ENCODE measurements at regions not wholly inside any gene's neighbourhood (a gene's known extent, or its start where the extent isn't known, plus 50 kb on each side); places are given as distances from the start of the nearest gene placed in this dataset.
A peak's percentile ranks its signal among the peaks of the same experiment; 100 is the strongest.

GRCh38 chr4:147129687-147130086, 184.0 kb upstream of the TTC29 start:
- no peaks in the 10 kb centered on the region for H3K9me3 ChIP-seq
- H3K27ac ChIP-seq = no peak overlapping the region
- no peak overlapping the region for H3K4me3 ChIP-seq
- intact Hi-C loops (cut with DNase I) = no loop called here
- H3K36me3 ChIP-seq = no peaks in the 10 kb centered on the region
- no peak for TF ChIP-seq EP300 (IDR thresholded peaks at IDR 0.05)
- 81 to 90% methylated on average over 2 of the region's 2 CpGs for WGBS, 2 donors
- no peak for DNase-seq
- H3K27me3 ChIP-seq = no peaks in the 10 kb centered on the region
- H3K4me1 ChIP-seq = no peaks in the 10 kb centered on the region

- H3K27me3 ChIP-seq = no peaks in the 10 kb centered on the region
- no peaks in the 10 kb centered on the region for H3K4me1 ChIP-seq
- no peaks in the 10 kb centered on the region for H3K36me3 ChIP-seq
- DNase-seq = no peak
- H3K4me3 ChIP-seq = no peak overlapping the region
- H3K9me3 ChIP-seq = no peaks in the 10 kb centered on the region
- intact Hi-C loops (cut with DNase I) = no loop called here
- no peak overlapping the region for H3K27ac ChIP-seq
- no peak for TF ChIP-seq POLR2AphosphoS5 (IDR thresholded peaks at IDR 0.05)
- TF ChIP-seq CTCF (IDR thresholded peaks at IDR 0.05) = no peak
- no peak for TF ChIP-seq POLR2A (IDR thresholded peaks at IDR 0.05)
- TF ChIP-seq EP300 (IDR thresholded peaks at IDR 0.05) = no peak
- WGBS, 2 donors = 68 to 77% methylated on average over 4 of the region's 4 CpGs
Observed at GRCh38 chr4:147134536-147135210, 189.0 kb upstream of the TTC29 start.

DNA sequence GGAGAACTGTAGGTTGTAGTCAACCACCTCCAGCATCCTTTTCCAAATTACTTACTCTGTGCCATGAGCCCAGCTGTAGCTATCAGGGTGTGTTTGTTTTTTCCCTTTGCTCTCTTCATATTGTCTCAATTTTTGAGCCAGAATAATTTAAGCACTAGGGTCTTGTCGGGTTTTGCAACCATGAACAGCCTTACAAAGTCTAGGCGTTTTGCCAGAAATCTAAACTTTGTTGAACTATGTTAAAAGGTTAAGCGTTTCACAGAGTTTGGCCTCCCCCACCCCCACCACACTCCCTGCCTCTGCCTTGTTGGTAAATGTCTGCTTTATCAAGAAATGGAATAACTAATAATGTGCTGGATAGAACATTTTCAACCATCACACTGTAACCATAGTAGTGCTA, 190.6 kb upstream of the TTC29 start:
- TF ChIP-seq CTCF (IDR thresholded peaks at IDR 0.05) (no peak), EP300 (IDR thresholded peaks at IDR 0.05) (no peak), POLR2A (IDR thresholded peaks at IDR 0.05) (no peak), POLR2AphosphoS5 (IDR thresholded peaks at IDR 0.05) (no peak)
- Histone ChIP-seq H3K36me3 (no peaks in the 10 kb centered on the region), H3K27me3 (no peaks in the 10 kb centered on the region), H3K4me3 (no peak overlapping the region), H3K9me3 (no peaks in the 10 kb centered on the region), H3K4me1 (no peaks in the 10 kb centered on the region), H3K27ac (no peak overlapping the region)
- DNase-seq = no peak
- WGBS, 2 donors = 53 to 64% methylated on average over 3 of the region's 3 CpGs
- intact Hi-C loops (cut with DNase I) = no loop called here

DNA sequence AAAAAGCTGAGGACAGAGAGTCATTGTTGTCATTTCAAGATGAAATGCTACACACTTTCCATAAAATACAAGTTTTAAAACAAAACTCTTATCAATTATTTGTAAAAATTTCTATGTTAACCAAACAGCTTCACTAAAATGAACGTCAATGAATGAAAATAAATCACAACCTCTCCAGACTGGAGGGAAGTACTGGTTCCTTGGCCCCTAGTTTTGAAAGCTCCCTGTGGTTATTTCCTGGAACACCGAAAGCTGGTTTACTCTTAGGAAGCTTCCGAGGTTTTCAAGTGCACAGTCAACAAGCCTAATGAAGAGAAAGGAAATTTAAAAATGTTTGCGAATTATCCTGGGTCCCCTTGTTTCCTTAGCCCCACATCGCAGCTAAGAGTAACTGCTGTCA, 191.1 kb upstream of the TTC29 start:
- Histone ChIP-seq H3K27ac (peak overlapping the region in 1 of 4 donors; percentile 17), H3K36me3 (no peaks in the 10 kb centered on the region), H3K27me3 (no peaks in the 10 kb centered on the region), H3K4me3 (no peak overlapping the region), H3K4me1 (no peaks in the 10 kb centered on the region), H3K9me3 (no peaks in the 10 kb centered on the region)
- TF ChIP-seq POLR2AphosphoS5 (IDR thresholded peaks at IDR 0.05) = no peak
- TF ChIP-seq CTCF (IDR thresholded peaks at IDR 0.05) = no peak
- intact Hi-C loops (cut with DNase I) = no loop called here
- DNase-seq = no peak
- 60 to 76% methylated on average over 5 of the region's 5 CpGs for WGBS, 2 donors

DNA sequence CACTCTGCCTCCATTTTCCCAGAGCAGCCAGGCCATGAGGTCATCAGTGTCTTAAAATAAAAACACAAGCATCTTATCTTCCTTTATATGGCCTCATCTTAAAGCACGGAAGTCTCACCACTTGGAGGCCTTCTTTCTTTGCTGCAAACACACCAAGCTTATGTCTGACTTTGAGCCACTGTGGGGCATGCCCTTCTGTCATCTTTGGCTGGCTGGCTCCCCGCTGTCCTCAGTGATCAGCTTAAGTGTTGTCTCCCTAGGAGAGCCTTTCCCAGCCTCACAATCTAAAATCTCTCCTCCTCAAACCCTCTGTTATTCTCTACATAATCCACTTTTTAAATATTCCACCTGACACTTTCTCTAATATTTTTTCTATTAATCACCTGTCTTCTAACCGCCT, 191.6 kb upstream of the TTC29 start:
- Histone ChIP-seq H3K36me3 (no peaks in the 10 kb centered on the region), H3K4me3 (no peak overlapping the region), H3K27ac (peak overlapping the region in 1 of 4 donors; percentile 17), H3K4me1 (no peaks in the 10 kb centered on the region), H3K27me3 (no peaks in the 10 kb centered on the region), H3K9me3 (no peaks in the 10 kb centered on the region)
- no peak for TF ChIP-seq POLR2A (IDR thresholded peaks at IDR 0.05)
- no peak for TF ChIP-seq EP300 (IDR thresholded peaks at IDR 0.05)
- TF ChIP-seq CTCF (IDR thresholded peaks at IDR 0.05) = no peak
- no peak for TF ChIP-seq POLR2AphosphoS5 (IDR thresholded peaks at IDR 0.05)
- 78 to 89% methylated on average over 3 of the region's 3 CpGs for WGBS, 2 donors
- DNase-seq = no peak
- intact Hi-C loops (cut with DNase I) = no loop called here
